Stomach (tissue), 4 donors: ENCODE measurements at regions not wholly inside any gene's neighbourhood (a gene's known extent, or its start where the extent isn't known, plus 50 kb on each side); places are given as distances from the start of the nearest gene placed in this dataset.
"Not testable (repeated sequence)": the region's sequence is repeated elsewhere in the genome, so short reads cannot be mapped to it uniquely, and the experiment has no call there.

ENCODE experiments used
- CTCF ChIP-seq, 7 experiments: fragments of 450-650 bp in 4 of 7; fragments of 200-600 bp in 3 of 7; sonication (generic) in 3 of 7; IDR thresholded peaks; one replicate each; pipeline ENCODE4 v1.5.1; 2016 to 2019; ENCODE audit warnings: antibody characterized with exemption in 7 of 7, control low read depth in 2 of 7, mild to moderate bottlenecking in 1 of 7
- EP300 ChIP-seq: sonication (generic); formaldehyde crosslinking; IDR thresholded peaks from one replicate; pipeline ENCODE4 v1.6.1; 2017; ENCODE audit warnings: antibody characterized with exemption

GRCh38 chr19:30680399-30680798 lies 308.2 kb downstream of the ZNF536 start:
- TF ChIP-seq EP300; CTCF (IDR thresholded peaks at IDR 0.05): not testable (repeated sequence)
